Upper lobe of left lung (tissue), 6 donors: ENCODE measurements at regions not wholly inside any gene's neighbourhood (a gene's known extent, or its start where the extent isn't known, plus 50 kb on each side); places are given as distances from the start of the nearest gene placed in this dataset.

Experiments
- ATAC-seq, 2 donors: fragments of 200-7000 bp; cut with Tn5 transposase; one replicate each; pipeline ENCODE4 v1.9.1; 2022; ENCODE audit warnings: mild to moderate bottlenecking in 2 of 2, moderate library complexity in 2 of 2; ENCODE audit not compliant: low FRiP score in 2 of 2
- DNase-seq, 2 donors: peaks; one replicate each; pipeline ENCODE4 v3.0.0-alpha.2; 2019 to 2020
- H3K27ac ChIP-seq, 4 donors: fragments of 200-600 bp; sonication (generic); one replicate each; pipeline ENCODE4 v1.5.1; 2016 to 2019
- H3K27me3 ChIP-seq, 4 donors: fragments of 200-600 bp; sonication (generic); one replicate each; pipeline ENCODE4 v1.5.1; 2017 to 2019
- H3K36me3 ChIP-seq, 4 donors: fragments of 200-600 bp; sonication (generic); one replicate each; pipeline ENCODE4 v1.5.1; 2016 to 2019
- H3K4me1 ChIP-seq, 4 donors: fragments of 200-600 bp; sonication (generic); one replicate each; pipeline ENCODE4 v1.5.1; 2018 to 2019
- H3K4me3 ChIP-seq, 4 donors: fragments of 200-600 bp; sonication (generic); one replicate each; pipeline ENCODE4 v1.5.1; 2017 to 2019; ENCODE audit warnings: mild to moderate bottlenecking in 2 of 4, moderate library complexity in 1 of 4
- H3K9me3 ChIP-seq, 4 donors: fragments of 200-600 bp; sonication (generic); one replicate each; pipeline ENCODE4 v1.5.1; 2018 to 2019
- CTCF ChIP-seq, 6 experiments: fragments of 450-650 bp in 4 of 6; fragments of 200-600 bp in 2 of 6; sonication (generic) in 2 of 6; IDR thresholded peaks; one replicate each; pipeline ENCODE4 v1.5.1; 2016 to 2019; ENCODE audit warnings: antibody characterized with exemption in 6 of 6
- EP300 ChIP-seq, 4 donors: sonication (generic); formaldehyde crosslinking; IDR thresholded peaks; one replicate each; pipeline ENCODE4 v1.5.1; 2017; ENCODE audit warnings: antibody characterized with exemption in 4 of 4, control low read depth in 2 of 4
- POLR2A ChIP-seq, 4 donors: fragments of 450-650 bp; IDR thresholded peaks; one replicate each; pipeline ENCODE4 v1.5.1; 2016 to 2017; ENCODE audit warnings: antibody characterized with exemption in 4 of 4, mild to moderate bottlenecking in 2 of 4
- POLR2AphosphoS5 ChIP-seq, 2 donors: sonication (generic); formaldehyde crosslinking; IDR thresholded peaks; one replicate each; pipeline ENCODE4 v1.5.1; 2017; ENCODE audit warnings: antibody characterized with exemption in 2 of 2
- WGBS, 2 donors: methylation state at CpG; one replicate each; pipeline ENCODE4 v1.1.5; 2017 to 2018; 5-methylcytosine and 5-hydroxymethylcytosine counted together
- donor health status: DM: no; HTN: no; CAD: no; lungs with moderate emphysema.
- donor health status: DM: no; HTN: yes; CAD: no; lungs with severe emphysema.

DNA sequence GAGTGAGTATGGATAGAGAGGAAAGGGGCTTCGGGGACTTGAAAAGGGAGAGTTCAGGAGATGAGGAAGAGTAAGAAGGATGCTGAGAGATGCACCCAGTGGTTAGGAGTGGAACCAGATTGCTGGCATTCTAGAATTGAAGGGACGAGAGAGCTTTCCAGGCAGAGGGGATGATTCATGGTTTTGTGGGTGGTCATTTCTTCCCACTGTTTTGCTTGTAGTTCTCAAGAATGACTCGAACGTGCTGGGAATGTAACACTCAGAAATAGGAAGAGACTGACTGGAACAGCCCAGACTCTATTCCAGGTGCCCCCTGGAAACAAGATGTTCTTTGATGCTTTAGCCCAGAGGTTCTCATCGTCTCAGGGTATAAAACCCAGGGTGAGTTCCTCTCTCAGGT, 294.2 kb downstream of the ICE1 start:
- no peak overlapping the region for H3K27ac ChIP-seq
- WGBS, 2 donors = 85 to 88% methylated on average over 5 of the region's 5 CpGs
- no peak for DNase-seq
- H3K4me3 ChIP-seq = no peak overlapping the region
- H3K9me3 ChIP-seq = no peaks in the 10 kb centered on the region
- no peaks in the 10 kb centered on the region for H3K4me1 ChIP-seq
- ATAC-seq = no peak
- H3K36me3 ChIP-seq = no peaks in the 10 kb centered on the region
- TF ChIP-seq CTCF (IDR thresholded peaks at IDR 0.05) (no peak), EP300 (IDR thresholded peaks at IDR 0.05) (no peak), POLR2AphosphoS5 (IDR thresholded peaks at IDR 0.05) (no peak), POLR2A (IDR thresholded peaks at IDR 0.05) (no peak)
- H3K27me3 ChIP-seq = no peaks in the 10 kb centered on the region

DNA sequence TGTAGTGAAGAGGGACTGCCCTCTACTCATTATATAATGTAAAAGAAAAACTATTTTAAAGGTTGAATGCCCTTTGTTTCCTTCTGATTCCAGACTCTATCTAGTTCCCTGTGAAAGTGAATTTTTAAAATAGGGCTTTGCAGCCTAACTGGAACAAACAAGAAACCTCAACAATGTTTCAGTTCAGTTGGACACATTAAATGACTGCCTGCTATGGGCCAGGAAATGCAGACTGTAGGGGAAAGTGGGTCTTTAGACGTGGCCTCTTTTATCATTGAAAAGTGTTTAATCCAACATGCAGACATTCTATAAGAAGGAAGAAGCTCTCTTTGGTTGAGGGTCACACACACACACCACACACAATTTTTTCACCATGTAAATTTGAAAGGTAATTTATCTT, 289.1 kb downstream of the ICE1 start:
- no peak overlapping the region for H3K4me3 ChIP-seq
- no peak for TF ChIP-seq CTCF (IDR thresholded peaks at IDR 0.05)
- no peak for TF ChIP-seq EP300 (IDR thresholded peaks at IDR 0.05)
- no peak for TF ChIP-seq POLR2A (IDR thresholded peaks at IDR 0.05)
- TF ChIP-seq POLR2AphosphoS5 (IDR thresholded peaks at IDR 0.05) = no peak
- H3K4me1 ChIP-seq = no peaks in the 10 kb centered on the region
- no peaks in the 10 kb centered on the region for H3K27me3 ChIP-seq
- no peaks in the 10 kb centered on the region for H3K36me3 ChIP-seq
- WGBS, 2 donors = 34 to 78% methylated on average over 1 of the region's 1 CpG
- no peaks in the 10 kb centered on the region for H3K9me3 ChIP-seq
- H3K27ac ChIP-seq = no peak overlapping the region
- DNase-seq (no peak), ATAC-seq (no peak)

- no peaks in the 10 kb centered on the region for H3K4me1 ChIP-seq
- no peak overlapping the region for H3K27ac ChIP-seq
- H3K36me3 ChIP-seq = no peaks in the 10 kb centered on the region
- DNase-seq (no peak), ATAC-seq (no peak)
- H3K4me3 ChIP-seq = no peak overlapping the region
- H3K27me3 ChIP-seq = no peaks in the 10 kb centered on the region
- TF ChIP-seq POLR2A (IDR thresholded peaks at IDR 0.05) = no peak
- WGBS, 2 donors = 2 to 15% methylated on average over 2 of the region's 2 CpGs
- no peaks in the 10 kb centered on the region for H3K9me3 ChIP-seq
Measured at GRCh38 chr5:5711112-5711511, 288.6 kb downstream of the ICE1 start.

- H3K27ac ChIP-seq = no peak overlapping the region
- TF ChIP-seq POLR2A (IDR thresholded peaks at IDR 0.05) (no peak), EP300 (IDR thresholded peaks at IDR 0.05) (no peak), POLR2AphosphoS5 (IDR thresholded peaks at IDR 0.05) (no peak), CTCF (IDR thresholded peaks at IDR 0.05) (no peak)
Measured at GRCh38 chr5:5710471-5710870, 288.0 kb downstream of the ICE1 start.

DNA sequence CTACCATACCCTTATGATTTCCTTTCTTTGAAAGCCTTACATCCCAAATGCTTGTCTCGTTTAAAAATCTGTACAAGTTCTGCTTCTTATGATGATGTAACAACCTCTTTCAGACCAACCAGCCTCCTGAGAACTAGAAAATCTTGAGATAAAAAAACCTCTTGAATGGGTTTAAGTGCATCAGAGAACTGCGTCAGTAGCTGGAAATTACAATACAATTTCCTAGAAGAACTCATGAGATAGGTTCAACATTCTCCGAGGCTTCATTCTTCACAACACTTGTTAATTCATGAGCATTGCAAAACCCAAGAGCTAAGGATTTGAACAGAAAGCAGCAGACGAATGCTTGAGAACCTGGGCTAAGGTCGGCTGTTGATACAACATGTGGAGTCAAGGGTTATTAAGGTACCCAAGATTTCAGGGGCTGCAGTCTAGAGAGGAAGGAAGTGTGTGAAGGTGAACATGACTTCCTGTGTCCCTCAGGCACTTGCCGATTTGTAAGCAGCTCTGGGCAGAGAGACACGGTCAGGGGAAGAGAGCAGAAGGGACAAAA, 286.0 kb downstream of the ICE1 start:
- ATAC-seq (peak; percentile 17 to 49), DNase-seq (peak in 1 of 2 donors; percentile 32)
- Histone ChIP-seq H3K36me3 (no peaks in the 10 kb centered on the region), H3K27ac (no peak overlapping the region), H3K9me3 (no peaks in the 10 kb centered on the region), H3K4me3 (no peak overlapping the region), H3K4me1 (peaks cover 0 to 3% (median 0%) of the 10 kb centered on the region in 4 donors), H3K27me3 (no peaks in the 10 kb centered on the region)
- TF ChIP-seq POLR2AphosphoS5 (IDR thresholded peaks at IDR 0.05) (no peak), EP300 (IDR thresholded peaks at IDR 0.05) (peak in 3 of 4 donors; percentile 23 to 94 (median 64))
- WGBS, 2 donors = 49 to 59% methylated on average over 7 of the region's 7 CpGs

More at GRCh38 chr5:5710471-5710870, 288.0 kb downstream of the ICE1 start:
- no peak for ATAC-seq
- no peak for DNase-seq
- Histone ChIP-seq H3K36me3 (no peaks in the 10 kb centered on the region), H3K9me3 (no peaks in the 10 kb centered on the region), H3K27me3 (no peaks in the 10 kb centered on the region), H3K4me3 (no peak overlapping the region), H3K4me1 (no peaks in the 10 kb centered on the region)
- WGBS, 2 donors = 66 to 74% methylated on average over 8 of the region's 8 CpGs

GRCh38 chr5:5705010-5705409, 282.5 kb downstream of the ICE1 start:
- Histone ChIP-seq H3K27me3 (no peaks in the 10 kb centered on the region), H3K4me3 (no peak overlapping the region), H3K4me1 (peaks cover 0 to 3% (median 0%) of the 10 kb centered on the region in 4 donors), H3K27ac (no peak overlapping the region), H3K9me3 (no peaks in the 10 kb centered on the region), H3K36me3 (no peaks in the 10 kb centered on the region)
- WGBS, 2 donors = 29 to 41% methylated on average over 9 of the region's 9 CpGs
- peak in 1 of 2 donors; percentile 32 for DNase-seq
- no peak for ATAC-seq
- no peak for TF ChIP-seq EP300 (IDR thresholded peaks at IDR 0.05)
- TF ChIP-seq CTCF (IDR thresholded peaks at IDR 0.05) = no peak
- no peak for TF ChIP-seq POLR2A (IDR thresholded peaks at IDR 0.05)
- TF ChIP-seq POLR2AphosphoS5 (IDR thresholded peaks at IDR 0.05) = no peak
